Activated T-cell treated with anti-CD3 and anti-CD28 coated beads, Interleukin-2, amount 50 U/mL, for 72 hours (primary cell): ENCODE measurements at regions not wholly inside any gene's neighbourhood (a gene's known extent, or its start where the extent isn't known, plus 50 kb on each side); places are given as distances from the start of the nearest gene placed in this dataset.

ENCODE experiments used
- ATAC-seq, 2 donors: fragments of 150-1000 bp; cut with Tn5 transposase; replicated peaks in 1 of 2; 2 replicates each; pipeline ENCODE4 v1.10.0; 2021; ENCODE audit warnings: moderate library complexity in 2 of 2, mild to moderate bottlenecking in 1 of 2
- DNase-seq, 2 donors: peaks; one replicate each; pipeline ENCODE4 v3.0.0; 2021 to 2022; ENCODE audit warnings: mixed read lengths in 1 of 2
- H3K27ac Mint-ChIP-seq: one replicate; pipeline ENCODE4 v1.8.0; 2022; ENCODE audit warnings: mild to moderate bottlenecking, moderate library complexity, mixed read lengths
- H3K27me3 Mint-ChIP-seq: one replicate; pipeline ENCODE4 v1.8.0; 2022; ENCODE audit warnings: low read depth, mixed read lengths
- H3K36me3 Mint-ChIP-seq, 2 donors: one replicate each; pipeline ENCODE4 v1.8.0; 2022; ENCODE audit warnings: mixed read lengths in 2 of 2, mild to moderate bottlenecking in 1 of 2; ENCODE audit not compliant: insufficient read depth in 2 of 2
- H3K4me1 Mint-ChIP-seq: one replicate; pipeline ENCODE4 v1.8.0; 2022; ENCODE audit warnings: low read depth, mixed read lengths
- H3K4me3 Mint-ChIP-seq, 2 donors: one replicate each; pipeline ENCODE4 v1.8.0; 2022; ENCODE audit warnings: mild to moderate bottlenecking in 2 of 2, mixed read lengths in 2 of 2, moderate library complexity in 2 of 2
- H3K9me3 Mint-ChIP-seq, 2 donors: one replicate each; pipeline ENCODE4 v1.8.0; 2022; ENCODE audit warnings: mixed read lengths in 2 of 2

DNA sequence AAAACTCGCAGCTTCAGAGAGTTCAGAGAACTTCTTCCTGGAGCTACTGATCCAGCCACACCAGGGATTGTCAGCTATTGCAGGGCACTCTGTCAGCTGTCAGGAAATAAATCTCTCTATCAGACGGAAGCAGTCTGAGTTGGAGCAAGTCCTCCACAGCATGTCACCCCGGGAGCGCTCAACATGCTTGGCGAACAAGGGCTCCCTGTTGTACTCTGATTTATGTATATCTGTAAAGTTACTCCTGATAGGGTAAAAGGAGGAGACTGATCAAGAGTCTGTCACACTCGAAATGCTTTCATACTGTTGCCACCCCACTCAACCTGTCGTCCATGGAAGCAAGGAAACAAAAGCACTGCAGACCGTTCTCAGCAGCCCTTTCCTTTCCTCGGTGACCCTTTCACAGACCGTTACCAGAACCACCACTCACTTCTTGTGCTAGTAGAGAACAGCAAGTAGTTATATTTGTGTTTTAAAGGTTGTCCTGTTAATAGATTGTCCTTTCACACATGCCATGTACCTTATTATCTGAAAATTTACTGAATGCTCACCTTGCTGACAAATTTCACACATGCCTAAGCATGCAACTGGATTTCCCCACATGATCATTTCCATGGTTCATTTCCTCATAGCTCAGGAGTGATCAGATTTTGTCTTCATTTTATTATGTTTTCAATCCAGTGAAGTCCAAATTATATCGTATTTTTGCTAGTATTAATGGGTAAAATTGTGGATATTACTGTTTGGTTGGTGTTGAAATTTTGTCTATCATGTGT lies 2108.9 kb upstream of the TENM3 start:
- H3K36me3 Mint-ChIP-seq: no peaks in the 10 kb centered on the region
- no peaks in the 10 kb centered on the region for H3K27me3 Mint-ChIP-seq
- H3K4me3 Mint-ChIP-seq: peak overlapping the region; percentile 24 to 65
- peaks cover 2 to 3% of the 10 kb centered on the region in 2 donors for H3K9me3 Mint-ChIP-seq
- H3K27ac Mint-ChIP-seq: no peak overlapping the region
- no peaks in the 10 kb centered on the region for H3K4me1 Mint-ChIP-seq
- ATAC-seq (no peak), DNase-seq (no peak)

DNA sequence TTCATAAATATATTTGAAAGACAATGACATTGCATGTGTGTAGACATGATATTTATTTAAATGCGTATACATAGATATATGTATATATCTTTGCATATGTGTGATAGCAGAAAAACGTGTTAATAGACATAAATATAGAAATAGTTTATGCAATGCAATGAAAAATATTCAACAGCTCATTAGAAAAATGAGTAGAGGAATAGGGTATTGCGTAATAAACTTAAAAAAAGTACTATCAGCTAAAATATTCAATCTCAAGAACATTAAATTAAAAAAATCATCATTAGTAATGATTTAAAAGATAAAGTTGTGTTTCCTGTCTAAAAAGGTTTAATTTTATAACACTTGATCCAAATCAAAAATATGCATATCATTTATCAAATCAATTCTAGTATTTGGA lies 2101.5 kb upstream of the TENM3 start:
- DNase-seq (no peak), ATAC-seq (no peak)
- H3K9me3 Mint-ChIP-seq: peaks cover 0 to 3% of the 10 kb centered on the region in 2 donors
- H3K4me1 Mint-ChIP-seq: no peaks in the 10 kb centered on the region
- no peak overlapping the region for H3K27ac Mint-ChIP-seq
- H3K4me3 Mint-ChIP-seq: no peak overlapping the region
- H3K36me3 Mint-ChIP-seq: no peaks in the 10 kb centered on the region
- H3K27me3 Mint-ChIP-seq: no peaks in the 10 kb centered on the region

DNA sequence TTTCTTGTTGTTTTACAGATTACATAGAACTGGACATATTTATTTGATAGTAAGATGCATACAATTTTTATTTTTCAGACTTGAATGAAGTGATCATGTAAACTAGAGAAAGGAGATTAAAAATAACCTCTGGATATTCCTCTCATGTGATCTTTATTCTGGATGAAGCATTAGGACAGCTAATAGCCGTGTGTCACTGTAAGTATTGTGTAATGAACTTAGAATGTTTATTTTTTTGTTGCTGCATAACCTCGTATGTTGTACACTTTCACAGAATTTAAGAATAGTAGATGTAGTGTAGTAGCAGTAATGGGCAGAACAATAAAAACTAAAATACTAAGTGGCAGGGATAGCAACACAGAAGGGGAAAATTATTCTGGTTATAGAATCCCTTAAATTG lies 2094.5 kb upstream of the TENM3 start:
- no peaks in the 10 kb centered on the region for H3K36me3 Mint-ChIP-seq
- ATAC-seq (no peak), DNase-seq (no peak)
- H3K4me1 Mint-ChIP-seq: no peaks in the 10 kb centered on the region
- H3K27me3 Mint-ChIP-seq: no peaks in the 10 kb centered on the region
- no peak overlapping the region for H3K27ac Mint-ChIP-seq
- H3K4me3 Mint-ChIP-seq: no peak overlapping the region
- no peaks in the 10 kb centered on the region for H3K9me3 Mint-ChIP-seq

DNA sequence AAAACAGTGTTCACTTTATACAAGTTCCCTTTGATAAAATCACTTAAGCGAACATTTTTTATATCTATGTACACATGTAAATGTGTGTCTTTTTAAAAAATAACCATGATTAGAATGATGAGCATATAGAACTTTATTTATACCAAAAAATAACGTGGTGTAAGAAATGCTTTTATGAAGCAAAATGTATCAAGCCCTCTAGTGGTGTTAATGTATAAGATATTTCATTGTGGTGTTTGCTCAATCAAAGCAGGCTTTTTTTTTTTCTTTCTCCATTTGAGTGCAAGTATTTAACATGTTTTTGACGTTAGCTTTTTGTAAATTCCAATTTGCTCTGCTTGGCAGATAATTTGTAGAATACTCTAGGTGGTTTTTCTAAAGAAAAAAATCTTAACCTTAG lies 2092.4 kb upstream of the TENM3 start:
- Mint-ChIP-seq H3K4me3 (no peak overlapping the region), H3K4me1 (no peaks in the 10 kb centered on the region), H3K27ac (no peak overlapping the region), H3K36me3 (no peaks in the 10 kb centered on the region), H3K9me3 (no peaks in the 10 kb centered on the region), H3K27me3 (no peaks in the 10 kb centered on the region)
- ATAC-seq (no peak), DNase-seq (no peak)

DNA sequence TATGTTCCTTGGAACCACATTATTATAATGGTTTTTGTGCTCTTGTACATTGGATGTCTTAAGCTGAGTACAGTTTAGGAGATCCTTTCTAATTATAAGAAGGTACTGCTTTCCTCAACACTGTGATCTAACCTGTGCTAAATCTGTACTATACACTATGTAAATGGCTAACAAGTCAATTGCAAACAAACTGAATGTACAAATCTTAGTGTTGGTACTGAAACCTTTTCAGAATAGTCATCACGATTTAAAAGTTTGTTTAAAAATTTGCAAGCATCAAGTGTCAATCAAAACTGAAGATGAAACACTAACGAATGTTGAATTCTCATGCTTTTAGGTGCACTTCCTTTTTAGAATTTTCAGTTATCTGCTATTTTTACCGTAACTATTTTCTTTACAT lies 2090.4 kb upstream of the TENM3 start:
- DNase-seq (no peak), ATAC-seq (no peak)
- no peaks in the 10 kb centered on the region for H3K9me3 Mint-ChIP-seq
- H3K4me3 Mint-ChIP-seq: no peak overlapping the region
- no peak overlapping the region for H3K27ac Mint-ChIP-seq
- H3K27me3 Mint-ChIP-seq: no peaks in the 10 kb centered on the region
- no peaks in the 10 kb centered on the region for H3K36me3 Mint-ChIP-seq
- H3K4me1 Mint-ChIP-seq: no peaks in the 10 kb centered on the region

DNA sequence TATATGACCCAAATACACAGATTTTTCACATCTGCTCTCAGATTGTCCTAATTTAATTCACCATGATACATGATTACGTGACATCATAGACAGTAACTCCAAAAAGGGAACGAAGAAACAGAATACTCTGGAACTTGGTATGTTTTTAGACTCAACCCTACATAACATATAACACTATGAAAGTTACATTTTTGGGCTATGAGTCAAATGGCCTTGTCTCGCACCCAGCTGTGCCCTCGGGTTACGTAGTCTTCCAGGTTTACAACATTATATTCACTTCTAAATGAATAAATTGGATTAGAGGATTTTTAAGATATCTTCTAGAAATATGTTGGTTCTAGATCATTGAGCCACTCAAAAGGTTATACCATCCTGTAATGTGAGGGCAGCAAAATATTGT lies 2089.6 kb upstream of the TENM3 start:
- Mint-ChIP-seq H3K36me3 (no peaks in the 10 kb centered on the region), H3K4me3 (no peak overlapping the region), H3K27me3 (no peaks in the 10 kb centered on the region), H3K27ac (no peak overlapping the region), H3K9me3 (no peaks in the 10 kb centered on the region), H3K4me1 (no peaks in the 10 kb centered on the region)
- ATAC-seq (no peak), DNase-seq (no peak)

DNA sequence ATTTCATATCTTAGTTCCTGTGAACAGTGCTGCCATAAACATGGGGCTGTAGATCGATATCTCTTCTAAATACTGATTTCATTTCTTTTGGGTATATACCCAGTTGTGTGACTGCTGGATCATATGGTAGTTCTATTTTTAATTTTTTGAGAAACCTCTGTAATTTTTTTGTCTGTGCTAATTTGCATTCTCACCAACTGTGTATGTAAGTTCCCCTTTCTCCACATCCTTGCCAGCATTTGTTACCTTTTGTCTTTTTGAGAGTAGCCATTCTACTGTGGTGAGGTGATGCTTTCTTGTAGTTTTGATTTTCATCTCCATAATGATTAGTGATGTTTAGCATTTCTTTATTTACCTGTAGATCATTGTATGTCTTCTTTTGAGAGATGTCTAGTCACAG lies 2086.5 kb upstream of the TENM3 start:
- Mint-ChIP-seq H3K27ac (no peak overlapping the region), H3K36me3 (no peaks in the 10 kb centered on the region), H3K9me3 (peaks cover 0 to 1% of the 10 kb centered on the region in 2 donors), H3K27me3 (no peaks in the 10 kb centered on the region), H3K4me3 (no peak overlapping the region), H3K4me1 (no peaks in the 10 kb centered on the region)
- DNase-seq (no peak), ATAC-seq (no peak)

DNA sequence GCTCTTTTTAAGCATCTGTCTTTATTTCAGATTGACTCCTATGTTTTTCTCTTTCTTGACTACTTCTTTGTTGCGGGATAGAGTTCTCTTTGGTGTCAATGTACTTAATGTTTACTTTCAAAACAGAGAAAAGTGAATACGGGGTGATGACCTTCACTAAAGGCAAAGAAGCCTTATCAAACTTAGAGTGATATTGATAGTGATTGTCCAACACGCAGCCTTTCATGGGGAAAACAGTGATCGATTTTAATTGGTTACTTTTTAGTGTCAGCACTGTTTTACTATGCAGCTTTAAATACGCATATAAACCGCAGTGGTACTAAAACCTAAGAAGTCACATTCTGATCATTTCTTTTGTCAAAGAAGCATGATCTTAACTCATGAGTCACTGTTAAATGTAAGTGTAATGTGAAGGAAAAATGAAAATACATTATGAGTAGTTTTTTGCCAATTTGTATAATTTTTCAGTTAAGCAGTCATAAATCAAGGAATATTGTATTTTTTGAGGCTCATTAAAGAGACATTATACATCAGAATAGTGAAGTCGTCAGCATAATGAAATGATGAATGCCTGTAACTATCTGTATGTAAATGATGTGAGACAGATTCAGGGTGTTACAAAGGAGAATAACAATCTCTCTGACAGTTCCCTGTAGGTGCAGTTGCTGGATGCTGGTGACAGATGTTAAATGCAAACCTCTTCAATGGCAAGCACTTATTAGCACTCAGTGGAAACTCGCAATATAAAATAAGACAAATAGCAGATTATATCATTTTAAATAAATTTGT lies 2082.8 kb upstream of the TENM3 start:
- H3K27me3 Mint-ChIP-seq: no peaks in the 10 kb centered on the region
- peaks cover 0 to 1% of the 10 kb centered on the region in 2 donors for H3K9me3 Mint-ChIP-seq
- ATAC-seq: no peak
- no peak overlapping the region for H3K4me3 Mint-ChIP-seq
- H3K36me3 Mint-ChIP-seq: no peaks in the 10 kb centered on the region
- H3K27ac Mint-ChIP-seq: no peak overlapping the region
- DNase-seq: no peak
- no peaks in the 10 kb centered on the region for H3K4me1 Mint-ChIP-seq

DNA sequence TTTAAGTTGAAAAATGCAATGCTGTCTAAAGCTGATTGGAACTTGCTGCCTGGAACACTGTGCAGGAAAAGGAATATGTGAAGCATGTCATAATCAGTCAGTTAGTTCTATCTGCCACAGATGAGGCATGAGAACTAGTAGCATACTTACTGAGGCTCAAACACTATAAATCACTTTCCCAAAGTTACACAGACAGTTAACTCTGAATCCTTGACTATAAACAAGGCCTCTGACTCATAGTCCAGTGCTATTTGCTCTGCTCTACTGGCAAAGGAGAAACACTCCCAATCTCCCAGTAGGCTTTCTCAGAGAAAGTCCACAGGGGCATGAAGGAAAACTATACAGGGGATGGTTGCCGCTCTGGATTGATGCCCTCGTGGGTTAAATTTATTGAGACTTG lies 2078.4 kb upstream of the TENM3 start:
- H3K9me3 Mint-ChIP-seq: peaks cover 2 to 3% of the 10 kb centered on the region in 2 donors
- no peaks in the 10 kb centered on the region for H3K4me1 Mint-ChIP-seq
- H3K27me3 Mint-ChIP-seq: no peaks in the 10 kb centered on the region
- DNase-seq (no peak), ATAC-seq (no peak)
- no peak overlapping the region for H3K4me3 Mint-ChIP-seq
- H3K36me3 Mint-ChIP-seq: no peaks in the 10 kb centered on the region
- H3K27ac Mint-ChIP-seq: no peak overlapping the region

DNA sequence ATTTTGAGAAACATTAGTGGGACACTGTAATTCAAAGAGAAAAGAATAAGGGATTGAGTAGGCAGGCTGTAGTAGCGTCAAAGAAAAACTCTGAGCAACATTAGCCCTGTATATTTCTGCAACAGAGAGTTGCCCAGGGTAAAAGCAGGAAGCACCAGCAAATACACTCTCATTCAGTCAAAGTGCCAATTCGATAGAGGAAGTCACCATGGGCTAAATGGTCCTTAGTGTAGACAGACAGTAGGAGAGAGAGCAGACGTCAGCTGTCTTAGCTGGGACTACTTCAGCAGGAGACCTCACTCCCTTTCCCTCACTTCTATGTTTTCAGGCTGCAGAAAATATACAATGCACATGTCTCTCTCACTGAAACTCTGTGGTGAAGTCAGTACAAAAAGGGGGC lies 2073.8 kb upstream of the TENM3 start:
- H3K9me3 Mint-ChIP-seq: peaks cover 2 to 8% of the 10 kb centered on the region in 2 donors
- no peak for DNase-seq
- H3K4me1 Mint-ChIP-seq: no peaks in the 10 kb centered on the region
- no peaks in the 10 kb centered on the region for H3K27me3 Mint-ChIP-seq
- no peaks in the 10 kb centered on the region for H3K36me3 Mint-ChIP-seq
- ATAC-seq: no peak
- H3K27ac Mint-ChIP-seq: no peak overlapping the region
- no peak overlapping the region for H3K4me3 Mint-ChIP-seq

DNA sequence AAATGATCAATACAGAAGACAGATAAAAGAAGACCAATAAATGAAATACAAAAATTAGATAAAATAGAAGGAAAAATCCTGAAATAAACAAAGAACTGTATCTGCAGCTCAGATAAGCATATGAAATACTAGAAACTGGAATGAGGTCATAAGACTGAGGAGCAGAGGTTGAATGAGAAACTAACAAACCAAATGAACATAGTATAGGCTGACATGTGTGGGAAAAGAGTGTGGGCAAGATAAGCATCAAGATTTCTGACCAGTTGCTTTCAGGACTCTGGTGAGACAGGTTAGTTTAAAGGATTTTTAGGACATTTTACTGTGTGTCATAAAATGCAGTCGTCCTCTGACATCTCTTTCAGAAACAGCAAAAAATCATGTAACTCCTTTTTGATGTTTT lies 2073.2 kb upstream of the TENM3 start:
- Mint-ChIP-seq H3K4me1 (no peaks in the 10 kb centered on the region), H3K4me3 (no peak overlapping the region), H3K27ac (no peak overlapping the region), H3K27me3 (no peaks in the 10 kb centered on the region), H3K9me3 (peaks cover 2 to 8% of the 10 kb centered on the region in 2 donors), H3K36me3 (no peaks in the 10 kb centered on the region)
- DNase-seq (no peak), ATAC-seq (no peak)

DNA sequence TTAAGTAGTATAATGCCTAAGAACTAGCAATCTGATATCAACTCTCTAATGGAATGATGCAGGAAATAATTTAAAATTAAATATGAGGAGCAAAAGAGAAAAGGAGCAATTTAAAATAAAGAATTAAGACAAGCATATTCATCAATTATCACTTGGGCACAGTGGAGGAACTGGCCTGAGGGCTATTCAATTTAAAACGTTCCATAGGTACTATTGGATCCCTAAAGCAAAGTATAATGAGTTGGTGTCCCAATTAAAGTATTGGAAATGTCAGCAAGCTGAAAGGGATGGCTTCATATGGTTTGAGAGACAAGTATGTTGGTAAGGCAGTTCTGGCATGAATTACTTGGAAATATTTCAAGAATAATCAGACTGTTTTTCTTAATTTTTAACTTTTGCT lies 2064.1 kb upstream of the TENM3 start:
- no peaks in the 10 kb centered on the region for H3K4me1 Mint-ChIP-seq
- ATAC-seq (no peak), DNase-seq (no peak)
- H3K4me3 Mint-ChIP-seq: no peak overlapping the region
- H3K27me3 Mint-ChIP-seq: no peaks in the 10 kb centered on the region
- peaks cover 1% of the 10 kb centered on the region in 2 donors for H3K9me3 Mint-ChIP-seq
- H3K27ac Mint-ChIP-seq: no peak overlapping the region
- no peaks in the 10 kb centered on the region for H3K36me3 Mint-ChIP-seq

DNA sequence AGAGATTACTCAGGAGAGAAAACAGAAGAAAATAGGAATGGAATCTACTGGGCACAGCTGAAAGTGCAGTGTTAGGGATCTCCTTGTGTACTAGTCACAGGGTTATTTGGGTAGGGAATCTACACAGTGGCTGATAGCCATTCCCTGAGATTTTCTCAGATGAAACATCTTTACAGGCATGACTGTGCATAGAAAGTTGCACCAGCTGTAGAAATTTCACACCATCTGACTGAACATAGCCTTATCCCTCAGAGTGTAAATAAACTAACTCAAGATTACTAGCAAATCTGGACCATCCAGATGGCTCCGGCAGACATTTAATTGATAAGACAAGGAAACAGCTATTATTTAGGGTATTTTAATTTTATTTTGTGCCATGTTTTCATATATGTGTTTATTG lies 2053.5 kb upstream of the TENM3 start:
- H3K36me3 Mint-ChIP-seq: no peaks in the 10 kb centered on the region
- ATAC-seq (no peak), DNase-seq (no peak)
- H3K9me3 Mint-ChIP-seq: peaks cover 2 to 3% of the 10 kb centered on the region in 2 donors
- no peak overlapping the region for H3K27ac Mint-ChIP-seq
- no peaks in the 10 kb centered on the region for H3K27me3 Mint-ChIP-seq
- no peaks in the 10 kb centered on the region for H3K4me1 Mint-ChIP-seq
- H3K4me3 Mint-ChIP-seq: no peak overlapping the region

DNA sequence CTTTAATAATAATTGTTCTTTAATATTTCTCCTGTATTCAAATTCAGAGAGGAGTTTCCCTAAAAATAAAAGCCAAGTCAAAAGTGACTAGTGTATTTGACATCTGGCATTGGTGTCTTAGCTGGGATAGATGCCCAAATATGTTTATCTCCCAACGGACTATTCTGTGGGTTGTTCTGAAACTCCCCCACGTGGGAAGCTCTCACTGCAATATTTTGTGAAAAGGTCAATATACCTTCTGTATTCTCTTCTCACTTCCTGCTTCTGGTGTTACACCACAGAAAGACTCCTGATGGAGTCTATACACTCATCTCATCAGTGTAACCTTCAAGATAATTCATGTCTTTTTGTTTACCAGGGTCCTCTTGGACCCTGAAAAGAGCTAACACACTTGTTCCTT lies 2052.8 kb upstream of the TENM3 start:
- no peak for ATAC-seq
- H3K4me3 Mint-ChIP-seq: no peak overlapping the region
- no peaks in the 10 kb centered on the region for H3K4me1 Mint-ChIP-seq
- no peaks in the 10 kb centered on the region for H3K27me3 Mint-ChIP-seq
- H3K27ac Mint-ChIP-seq: no peak overlapping the region
- peaks cover 2 to 3% of the 10 kb centered on the region in 2 donors for H3K9me3 Mint-ChIP-seq
- no peaks in the 10 kb centered on the region for H3K36me3 Mint-ChIP-seq
- DNase-seq: no peak
